ENCODE measurements at regions not wholly inside any gene's neighbourhood (a gene's known extent, or its start where the extent isn't known, plus 50 kb on each side); places are given as distances from the start of the nearest gene placed in this dataset.

GRCh38 chr12:118870551-118870950, 110.8 kb upstream of the SRRM4 start (continued):
- TF ChIP-seq EGR1 (IDR thresholded peaks at IDR 0.05; ENCODE audit: low read depth in 2 of 2) (no peak), SP1 (IDR thresholded peaks at IDR 0.05) (no peak)

- Histone ChIP-seq H3K36me3 (ENCODE audit: control insufficient read depth in 4 of 4, insufficient read depth in 3 of 4, low read depth in 1 of 4, low read length in 3 of 4) (no peaks in the 10 kb centered on the region), H3K4me1 (ENCODE audit: control insufficient read depth in 4 of 4, insufficient read depth in 4 of 4, low read length in 3 of 4) (no peaks in the 10 kb centered on the region), H3K9ac (ENCODE audit: low read depth in 1 of 2, low read length in 2 of 2) (no peak overlapping the region), H3K27me3 (ENCODE audit: control insufficient read depth in 4 of 4, insufficient read depth in 4 of 4, low read length in 3 of 4) (peaks cover 0 to 7% (median 0%) of the 10 kb centered on the region in 4 donors), H3K27ac (ENCODE audit: low read depth in 1 of 2, low read length in 2 of 2) (no peak overlapping the region), H3K9me3 (ENCODE audit: control insufficient read depth in 4 of 4, low read length in 3 of 4) (no peaks in the 10 kb centered on the region), H3K4me3 (ENCODE audit: low read depth in 1 of 3, low read length in 3 of 3) (no peak overlapping the region)
- WGBS, result 20% methylated on average over 6 of the region's 6 CpGs
- TF ChIP-seq JUND (IDR thresholded peaks at IDR 0.05), result no peak
- no peak for TF ChIP-seq FOXA2 (IDR thresholded peaks at IDR 0.05)
- TF ChIP-seq NR2F2 (IDR thresholded peaks at IDR 0.05), result no peak
- no peak for TF ChIP-seq REST (IDR thresholded peaks at IDR 0.05)
- TF ChIP-seq CTCF (IDR thresholded peaks at IDR 0.05; ENCODE audit: low read depth, low read length, missing input control), result no peak
- TF ChIP-seq HNF4G (IDR thresholded peaks at IDR 0.05), result no peak
- no peak for TF ChIP-seq RXRA (IDR thresholded peaks at IDR 0.05)
- TF ChIP-seq ATF3 (IDR thresholded peaks at IDR 0.05), result no peak
- no peak for TF ChIP-seq ZBTB33 (IDR thresholded peaks at IDR 0.05)
- TF ChIP-seq EGR1 (IDR thresholded peaks at IDR 0.05; ENCODE audit: low read depth in 2 of 2), result no peak
- no peak for TF ChIP-seq TAF1 (conservative IDR thresholded peaks at IDR 0.05)
- no peak for TF ChIP-seq GABPA (IDR thresholded peaks at IDR 0.05 in 1 of 2, conservative IDR thresholded peaks at IDR 0.05 in 1 of 2)
- no peak for TF ChIP-seq HNF4A (conservative IDR thresholded peaks at IDR 0.05)
- DNase-seq (ENCODE audit: low spot score), result no peak
These were observed 106.4 kb upstream of the SRRM4 start for GRCh38 chr12:118874698-118875548.
